Fibroblast of skin of back (primary cell): ENCODE measurements at regions not wholly inside any gene's neighbourhood (a gene's known extent, or its start where the extent isn't known, plus 50 kb on each side); places are given as distances from the start of the nearest gene placed in this dataset.
"Not testable (repeated sequence)": the region's sequence is repeated elsewhere in the genome, so short reads cannot be mapped to it uniquely, and the experiment has no call there.

Experiments
- DNase-seq: peaks from one replicate; pipeline ENCODE4 v3.0.0-alpha.2; 2013

- DNase-seq, result peak; percentile 10
These were observed 443.2 kb upstream of the FGF16 start for GRCh38 chrX:77003956-77004355.

- peak; percentile 18 for DNase-seq
These were observed 437.5 kb upstream of the FGF16 start for GRCh38 chrX:77009691-77010090.

- no peak for DNase-seq
These were observed 432.5 kb upstream of the FGF16 start for GRCh38 chrX:77014377-77015372.

- DNase-seq, result no peak
These were observed 430.1 kb upstream of the FGF16 start for GRCh38 chrX:77017093-77017492.

- DNase-seq, result not testable (repeated sequence)
These were observed 400.9 kb upstream of the FGF16 start for GRCh38 chrX:77046180-77046810.

- no peak for DNase-seq
These were observed 386.6 kb upstream of the FGF16 start for GRCh38 chrX:77060572-77060971.

- DNase-seq, result no peak
These were observed 386.2 kb upstream of the FGF16 start for GRCh38 chrX:77061022-77061421.

GRCh38 chrX:77061545-77061944, 385.6 kb upstream of the FGF16 start:
- DNase-seq, result no peak

GRCh38 chrX:77065896-77066295, 381.3 kb upstream of the FGF16 start:
- DNase-seq, result no peak

- DNase-seq, result no peak
These were observed 376.8 kb upstream of the FGF16 start for GRCh38 chrX:77070202-77070918.

- no peak for DNase-seq
These were observed 370.3 kb upstream of the FGF16 start for GRCh38 chrX:77076896-77077295.

GRCh38 chrX:77081237-77081636, 366.0 kb upstream of the FGF16 start:
- DNase-seq, result not testable (repeated sequence)

- no peak for DNase-seq
These were observed 361.8 kb upstream of the FGF16 start for GRCh38 chrX:77085372-77085771.

- peak; percentile 74 for DNase-seq
These were observed 359.5 kb upstream of the FGF16 start for GRCh38 chrX:77087529-77088169.

GRCh38 chrX:77088233-77088632, 359.0 kb upstream of the FGF16 start:
- peak; percentile 0 for DNase-seq

- DNase-seq, result no peak
These were observed 332.7 kb upstream of the FGF16 start for GRCh38 chrX:77114501-77114900.

- no peak for DNase-seq
These were observed 328.5 kb upstream of the FGF16 start for GRCh38 chrX:77118686-77119085.

- no peak for DNase-seq
These were observed 327.5 kb upstream of the FGF16 start for GRCh38 chrX:77119706-77120105.

- DNase-seq, result not testable (repeated sequence)
These were observed 323.3 kb upstream of the FGF16 start for GRCh38 chrX:77123917-77124316.

- not testable (repeated sequence) for DNase-seq
These were observed 319.6 kb upstream of the FGF16 start for GRCh38 chrX:77127571-77127970.

GRCh38 chrX:77143907-77144306, 303.3 kb upstream of the FGF16 start:
- DNase-seq, result no peak

GRCh38 chrX:77160301-77160700, 286.9 kb upstream of the FGF16 start:
- no peak for DNase-seq

- no peak for DNase-seq
These were observed 284.4 kb upstream of the FGF16 start for GRCh38 chrX:77162777-77163176.
